HG03108 (cell line): ENCODE measurements at regions not wholly inside any gene's neighbourhood (a gene's known extent, or its start where the extent isn't known, plus 50 kb on each side); places are given as distances from the start of the nearest gene placed in this dataset.

Experiments used
- ATAC-seq: cut with Tn5 transposase; IDR thresholded peaks from one replicate; pipeline ENCODE4 v1.9.1; 2021; ENCODE audit warnings: moderate library complexity; ENCODE audit not compliant: unreplicated experiment

- no peak for ATAC-seq
These were observed 745.2 kb downstream of the BRD1 start for GRCh38 chr22:49082451-49082850.

GRCh38 chr22:49081926-49082325, 745.7 kb downstream of the BRD1 start:
- no peak for ATAC-seq

- ATAC-seq, result no peak
These were observed 746.4 kb downstream of the BRD1 start for GRCh38 chr22:49081261-49081666.

GRCh38 chr22:49080631-49081030, 747.0 kb downstream of the BRD1 start:
- no peak for ATAC-seq

- ATAC-seq, result no peak
These were observed 747.8 kb downstream of the BRD1 start for GRCh38 chr22:49079743-49080500.

- no peak for ATAC-seq
These were observed 748.5 kb downstream of the BRD1 start for GRCh38 chr22:49079027-49079725.

- no peak for ATAC-seq
These were observed 749.5 kb downstream of the BRD1 start for GRCh38 chr22:49078076-49078710.

- no peak for ATAC-seq
These were observed 750.1 kb downstream of the BRD1 start for GRCh38 chr22:49077586-49077985.

- ATAC-seq, result no peak
These were observed 750.7 kb downstream of the BRD1 start for GRCh38 chr22:49077036-49077393.

GRCh38 chr22:49076300-49077035, 751.2 kb downstream of the BRD1 start:
- ATAC-seq, result no peak

- no peak for ATAC-seq
These were observed 752.5 kb downstream of the BRD1 start for GRCh38 chr22:49075150-49075549.

GRCh38 chr22:49073873-49074417, 753.7 kb downstream of the BRD1 start:
- no peak for ATAC-seq

GRCh38 chr22:49072996-49073645, 754.6 kb downstream of the BRD1 start:
- no peak for ATAC-seq

- no peak for ATAC-seq
These were observed 757.2 kb downstream of the BRD1 start for GRCh38 chr22:49070501-49070900.

GRCh38 chr22:49068861-49069500, 758.7 kb downstream of the BRD1 start:
- no peak for ATAC-seq

- ATAC-seq, result no peak
These were observed 760.2 kb downstream of the BRD1 start for GRCh38 chr22:49067504-49067903.

- no peak for ATAC-seq
These were observed 761.1 kb downstream of the BRD1 start for GRCh38 chr22:49066619-49067018.

GRCh38 chr22:49064836-49065235, 762.8 kb downstream of the BRD1 start:
- ATAC-seq, result no peak

- ATAC-seq, result no peak
These were observed 764.2 kb downstream of the BRD1 start for GRCh38 chr22:49063545-49063890.
